ENCODE measurements at regions not wholly inside any gene's neighbourhood (a gene's known extent, or its start where the extent isn't known, plus 50 kb on each side); places are given as distances from the start of the nearest gene placed in this dataset.

GRCh38 chr13:85278851-85279250 lies 520.4 kb downstream of the SLITRK6 start:
- intact Hi-C loops (cut with DNase I): no loop called here
- no peak for DNase-seq
- no peak for ATAC-seq

GRCh38 chr13:85277748-85278147 lies 521.5 kb downstream of the SLITRK6 start:
- intact Hi-C loops (cut with DNase I): no loop called here
- DNase-seq (no peak), ATAC-seq (no peak)

- no peak for DNase-seq
- intact Hi-C loops (cut with DNase I): no loop called here
These were observed 532.4 kb downstream of the SLITRK6 start for GRCh38 chr13:85266771-85267170.

GRCh38 chr13:85266331-85266730 lies 532.9 kb downstream of the SLITRK6 start:
- no peak for DNase-seq
- intact Hi-C loops (cut with DNase I): no loop called here
- ATAC-seq: no peak

More at GRCh38 chr13:85266771-85267170, 532.4 kb downstream of the SLITRK6 start:
- no peak for ATAC-seq

- ATAC-seq: no peak
- no peak for DNase-seq
- intact Hi-C loops (cut with DNase I): no loop called here
These were observed 533.9 kb downstream of the SLITRK6 start for GRCh38 chr13:85265296-85265695.

- no peak for ATAC-seq
- intact Hi-C loops (cut with DNase I): no loop called here
- no peak for DNase-seq
These were observed 536.7 kb downstream of the SLITRK6 start for GRCh38 chr13:85262499-85262898.

- intact Hi-C loops (cut with DNase I): no loop called here
- no peak for ATAC-seq
- no peak for DNase-seq
These were observed 537.4 kb downstream of the SLITRK6 start for GRCh38 chr13:85261757-85262346.

- no peak for ATAC-seq
- intact Hi-C loops (cut with DNase I): no loop called here
- no peak for DNase-seq
These were observed 538.3 kb downstream of the SLITRK6 start for GRCh38 chr13:85260896-85261295.

GRCh38 chr13:85255978-85256377 lies 543.2 kb downstream of the SLITRK6 start:
- ATAC-seq: no peak
- DNase-seq: no peak
- intact Hi-C loops (cut with DNase I): no loop called here

- ATAC-seq: no peak
- DNase-seq: no peak
- intact Hi-C loops (cut with DNase I): no loop called here
These were observed 544.6 kb downstream of the SLITRK6 start for GRCh38 chr13:85254641-85255040.

- intact Hi-C loops (cut with DNase I): no loop called here
- DNase-seq (no peak), ATAC-seq (no peak)
These were observed 550.1 kb downstream of the SLITRK6 start for GRCh38 chr13:85249151-85249550.

GRCh38 chr13:85247780-85248179 lies 551.4 kb downstream of the SLITRK6 start:
- no peak for ATAC-seq
- intact Hi-C loops (cut with DNase I): no loop called here
- DNase-seq: no peak

- intact Hi-C loops (cut with DNase I): no loop called here
- DNase-seq (no peak), ATAC-seq (no peak)
These were observed 555.4 kb downstream of the SLITRK6 start for GRCh38 chr13:85243831-85244230.

- ATAC-seq (no peak), DNase-seq (no peak)
- intact Hi-C loops (cut with DNase I): no loop called here
These were observed 558.2 kb downstream of the SLITRK6 start for GRCh38 chr13:85241060-85241459.

GRCh38 chr13:85236413-85236812 lies 562.8 kb downstream of the SLITRK6 start:
- intact Hi-C loops (cut with DNase I): no loop called here
- no peak for DNase-seq
- ATAC-seq: no peak

GRCh38 chr13:85230691-85231093 lies 568.5 kb downstream of the SLITRK6 start:
- intact Hi-C loops (cut with DNase I): no loop called here
- ATAC-seq: no peak
- DNase-seq: no peak

GRCh38 chr13:85228692-85229091 lies 570.5 kb downstream of the SLITRK6 start:
- ATAC-seq: no peak

GRCh38 chr13:85223883-85224656 lies 575.1 kb downstream of the SLITRK6 start:
- ATAC-seq (no peak), DNase-seq (no peak)
- intact Hi-C loops (cut with DNase I): no loop called here

More at GRCh38 chr13:85228692-85229091, 570.5 kb downstream of the SLITRK6 start:
- intact Hi-C loops (cut with DNase I): no loop called here
- no peak for DNase-seq

- DNase-seq (no peak), ATAC-seq (no peak)
- intact Hi-C loops (cut with DNase I): no loop called here
These were observed 582.6 kb downstream of the SLITRK6 start for GRCh38 chr13:85216576-85216975.

- DNase-seq (no peak), ATAC-seq (no peak)
- intact Hi-C loops (cut with DNase I): no loop called here
These were observed 586.5 kb downstream of the SLITRK6 start for GRCh38 chr13:85212692-85213091.
